ENCODE measurements at regions not wholly inside any gene's neighbourhood (a gene's known extent, or its start where the extent isn't known, plus 50 kb on each side); places are given as distances from the start of the nearest gene placed in this dataset.

DNA sequence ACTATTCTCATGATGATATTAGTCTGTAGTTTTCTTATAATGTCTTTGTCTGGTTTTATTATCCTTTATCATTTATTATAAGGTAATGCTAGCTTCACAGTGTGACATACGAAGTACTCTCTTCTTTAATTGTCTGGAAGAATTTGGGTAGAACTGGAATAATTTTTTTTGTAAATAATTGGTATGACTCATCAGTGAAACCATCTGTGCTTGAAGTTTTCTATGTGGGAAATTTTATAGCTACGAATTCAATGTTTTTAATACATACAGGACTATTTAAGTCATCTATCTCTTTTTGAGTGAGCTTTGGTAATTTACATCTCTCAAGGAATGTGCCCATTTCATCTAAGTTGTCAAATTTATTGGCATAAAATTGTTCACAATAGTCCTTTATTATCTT lies 86.3 kb downstream of the SOD2 start:
- TF ChIP-seq, protein P1, sequence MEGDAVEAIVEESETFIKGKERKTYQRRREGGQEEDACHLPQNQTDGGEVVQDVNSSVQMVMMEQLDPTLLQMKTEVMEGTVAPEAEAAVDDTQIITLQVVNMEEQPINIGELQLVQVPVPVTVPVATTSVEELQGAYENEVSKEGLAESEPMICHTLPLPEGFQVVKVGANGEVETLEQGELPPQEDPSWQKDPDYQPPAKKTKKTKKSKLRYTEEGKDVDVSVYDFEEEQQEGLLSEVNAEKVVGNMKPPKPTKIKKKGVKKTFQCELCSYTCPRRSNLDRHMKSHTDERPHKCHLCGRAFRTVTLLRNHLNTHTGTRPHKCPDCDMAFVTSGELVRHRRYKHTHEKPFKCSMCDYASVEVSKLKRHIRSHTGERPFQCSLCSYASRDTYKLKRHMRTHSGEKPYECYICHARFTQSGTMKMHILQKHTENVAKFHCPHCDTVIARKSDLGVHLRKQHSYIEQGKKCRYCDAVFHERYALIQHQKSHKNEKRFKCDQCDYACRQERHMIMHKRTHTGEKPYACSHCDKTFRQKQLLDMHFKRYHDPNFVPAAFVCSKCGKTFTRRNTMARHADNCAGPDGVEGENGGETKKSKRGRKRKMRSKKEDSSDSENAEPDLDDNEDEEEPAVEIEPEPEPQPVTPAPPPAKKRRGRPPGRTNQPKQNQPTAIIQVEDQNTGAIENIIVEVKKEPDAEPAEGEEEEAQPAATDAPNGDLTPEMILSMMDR (IDR thresholded peaks at IDR 0.05 in 8 of 11, conservative IDR thresholded peaks at IDR 0.05 in 3 of 11), result no peak
- no peak for TF ChIP-seq POLR2A (IDR thresholded peaks at IDR 0.05)
- no peak for TF ChIP-seq POLR2AphosphoS5 (IDR thresholded peaks at IDR 0.05)

All from spleen (tissue), 7 donors.